Tibial nerve (tissue), 3 donors: ENCODE measurements at regions not wholly inside any gene's neighbourhood (a gene's known extent, or its start where the extent isn't known, plus 50 kb on each side); places are given as distances from the start of the nearest gene placed in this dataset.

Source experiments
- CTCF ChIP-seq, 5 experiments: fragments of 200-600 bp in 3 of 5; fragments of 450-650 bp in 2 of 5; sonication (generic) in 3 of 5; IDR thresholded peaks; one replicate each; pipeline ENCODE4 v1.5.1; 2016 to 2019; ENCODE audit warnings: antibody characterized with exemption in 5 of 5, mild to moderate bottlenecking in 3 of 5, moderate library complexity in 2 of 5
- POLR2A ChIP-seq, 2 donors: fragments of 450-650 bp; IDR thresholded peaks; one replicate each; pipeline ENCODE4 v1.6.1; 2017; ENCODE audit warnings: antibody characterized with exemption in 2 of 2, mild to moderate bottlenecking in 2 of 2, moderate library complexity in 2 of 2

- TF ChIP-seq CTCF (IDR thresholded peaks at IDR 0.05) (peak in 2 of 5 experiments; percentile 7 to 15), POLR2A (IDR thresholded peaks at IDR 0.05) (no peak)
These were observed 453.0 kb downstream of the GALR1 start for GRCh38 chr18:77702686-77703085.
